ENCODE measurements at regions not wholly inside any gene's neighbourhood (a gene's known extent, or its start where the extent isn't known, plus 50 kb on each side); places are given as distances from the start of the nearest gene placed in this dataset.
"Not testable (repeated sequence)": the region's sequence is repeated elsewhere in the genome, so short reads cannot be mapped to it uniquely, and the experiment has no call there.

- not testable (repeated sequence) for DNase-seq
Observed at GRCh38 chr4:128646893-128647292, 162.6 kb upstream of the JADE1 start.

GRCh38 chr4:128644693-128645654 is 164.5 kb upstream of the JADE1 start:
- not testable (repeated sequence) for DNase-seq

GRCh38 chr4:128644107-128644506 is 165.4 kb upstream of the JADE1 start:
- DNase-seq, result not testable (repeated sequence)

- DNase-seq, result not testable (repeated sequence)
Observed at GRCh38 chr4:128641566-128641965, 167.9 kb upstream of the JADE1 start.

- no peak for DNase-seq
Observed at GRCh38 chr4:128639541-128640270, 169.8 kb upstream of the JADE1 start.

- DNase-seq, result no peak
Observed at GRCh38 chr4:128636906-128637305, 172.6 kb upstream of the JADE1 start.

- DNase-seq, result no peak
Observed at GRCh38 chr4:128635955-128636560, 173.4 kb upstream of the JADE1 start.

- DNase-seq, result no peak
Observed at GRCh38 chr4:128635141-128635954, 174.2 kb upstream of the JADE1 start.

- DNase-seq, result no peak
Observed at GRCh38 chr4:128633067-128633466, 176.4 kb upstream of the JADE1 start.

GRCh38 chr4:128630871-128631270 is 178.6 kb upstream of the JADE1 start:
- DNase-seq, result no peak

GRCh38 chr4:128623508-128624215 is 185.8 kb upstream of the JADE1 start:
- DNase-seq, result no peak

- not testable (repeated sequence) for DNase-seq
Observed at GRCh38 chr4:128620279-128620965, 189.1 kb upstream of the JADE1 start.

- DNase-seq, result no peak
Observed at GRCh38 chr4:128615197-128615596, 194.3 kb upstream of the JADE1 start.

GRCh38 chr4:128608006-128608405 is 201.5 kb upstream of the JADE1 start:
- no peak for DNase-seq

GRCh38 chr4:128606173-128606572 is 203.3 kb upstream of the JADE1 start:
- no peak for DNase-seq

GRCh38 chr4:128604840-128605239 is 204.7 kb upstream of the JADE1 start:
- peak in 1 of 2 donors; percentile 13 for DNase-seq

GRCh38 chr4:128604204-128604603 is 205.3 kb upstream of the JADE1 start:
- no peak for DNase-seq

- no peak for DNase-seq
Observed at GRCh38 chr4:128603081-128603480, 206.4 kb upstream of the JADE1 start.

- DNase-seq, result no peak
Observed at GRCh38 chr4:128601991-128602695, 207.4 kb upstream of the JADE1 start.
